A673 (cell line): ENCODE measurements at regions not wholly inside any gene's neighbourhood (a gene's known extent, or its start where the extent isn't known, plus 50 kb on each side); places are given as distances from the start of the nearest gene placed in this dataset.

ENCODE experiments used
- EZH2 ChIP-seq: fragments of 200-600 bp; sonication (generic); IDR thresholded peaks from 2 replicates; pipeline ENCODE4 v1.6.1; 2017; ENCODE audit warnings: borderline replicate concordance, low read depth, mild to moderate bottlenecking, mixed read lengths, antibody characterized with exemption, low read length; ENCODE audit not compliant: poor library complexity, severe bottlenecking
- TF ChIP-seq, protein P1 (sequence below): fragments of 300-800, 200-600 bp; sonication (generic); conservative IDR thresholded peaks from 2 replicates; pipeline ENCODE4 v1.5.1; 2017; ENCODE audit warnings: low read depth, mild to moderate bottlenecking, antibody characterized with exemption, low read length, moderate library complexity, mixed read lengths

DNA sequence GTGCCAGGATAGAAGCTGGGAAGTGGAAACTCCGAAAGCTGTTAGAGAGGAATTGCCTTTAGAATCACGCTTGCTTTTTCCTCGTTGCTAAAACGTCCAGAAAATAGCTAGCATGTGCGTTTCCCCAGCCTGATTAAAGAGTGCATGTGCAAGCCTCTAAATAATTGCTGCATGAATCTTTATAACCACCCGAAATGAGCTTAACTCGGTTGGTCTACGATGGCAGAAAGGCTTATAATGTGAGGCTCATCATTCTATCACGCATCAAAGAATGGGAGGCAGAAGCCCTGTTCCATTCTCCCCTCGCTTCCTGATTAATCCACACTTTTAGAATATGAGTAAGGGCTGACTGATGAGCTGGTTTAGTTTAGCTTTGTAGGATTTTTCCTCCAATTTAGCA is 394.6 kb upstream of the WWC1 start:
- TF ChIP-seq, protein P1, sequence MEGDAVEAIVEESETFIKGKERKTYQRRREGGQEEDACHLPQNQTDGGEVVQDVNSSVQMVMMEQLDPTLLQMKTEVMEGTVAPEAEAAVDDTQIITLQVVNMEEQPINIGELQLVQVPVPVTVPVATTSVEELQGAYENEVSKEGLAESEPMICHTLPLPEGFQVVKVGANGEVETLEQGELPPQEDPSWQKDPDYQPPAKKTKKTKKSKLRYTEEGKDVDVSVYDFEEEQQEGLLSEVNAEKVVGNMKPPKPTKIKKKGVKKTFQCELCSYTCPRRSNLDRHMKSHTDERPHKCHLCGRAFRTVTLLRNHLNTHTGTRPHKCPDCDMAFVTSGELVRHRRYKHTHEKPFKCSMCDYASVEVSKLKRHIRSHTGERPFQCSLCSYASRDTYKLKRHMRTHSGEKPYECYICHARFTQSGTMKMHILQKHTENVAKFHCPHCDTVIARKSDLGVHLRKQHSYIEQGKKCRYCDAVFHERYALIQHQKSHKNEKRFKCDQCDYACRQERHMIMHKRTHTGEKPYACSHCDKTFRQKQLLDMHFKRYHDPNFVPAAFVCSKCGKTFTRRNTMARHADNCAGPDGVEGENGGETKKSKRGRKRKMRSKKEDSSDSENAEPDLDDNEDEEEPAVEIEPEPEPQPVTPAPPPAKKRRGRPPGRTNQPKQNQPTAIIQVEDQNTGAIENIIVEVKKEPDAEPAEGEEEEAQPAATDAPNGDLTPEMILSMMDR, result no peak
- TF ChIP-seq EZH2, result no peak
